ENCODE measurements at regions not wholly inside any gene's neighbourhood (a gene's known extent, or its start where the extent isn't known, plus 50 kb on each side); places are given as distances from the start of the nearest gene placed in this dataset.

- no peak for DNase-seq (ENCODE audit: low spot score)
These were observed 549.2 kb upstream of the MKI67 start for GRCh38 chr10:128675405-128675804.

GRCh38 chr10:128680116-128680515 lies 553.9 kb upstream of the MKI67 start:
- no peak for DNase-seq (ENCODE audit: low spot score)

- DNase-seq (ENCODE audit: low spot score) = no peak
These were observed 558.0 kb upstream of the MKI67 start for GRCh38 chr10:128684215-128684614.

- no peak for DNase-seq (ENCODE audit: low spot score)
These were observed 560.5 kb upstream of the MKI67 start for GRCh38 chr10:128686630-128687278.

GRCh38 chr10:128687408-128687807 lies 561.2 kb upstream of the MKI67 start:
- no peak for DNase-seq (ENCODE audit: low spot score)

- no peak for DNase-seq (ENCODE audit: low spot score)
These were observed 561.8 kb upstream of the MKI67 start for GRCh38 chr10:128687927-128688549.

- no peak for DNase-seq (ENCODE audit: low spot score)
These were observed 563.4 kb upstream of the MKI67 start for GRCh38 chr10:128689667-128690066.

- DNase-seq (ENCODE audit: low spot score) = no peak
These were observed 567.4 kb upstream of the MKI67 start for GRCh38 chr10:128693493-128694131.

- DNase-seq (ENCODE audit: low spot score) = no peak
These were observed 568.1 kb upstream of the MKI67 start for GRCh38 chr10:128694168-128694850.

- no peak for DNase-seq (ENCODE audit: low spot score)
These were observed 568.9 kb upstream of the MKI67 start for GRCh38 chr10:128694851-128695725.

- DNase-seq (ENCODE audit: low spot score) = no peak
These were observed 569.7 kb upstream of the MKI67 start for GRCh38 chr10:128695931-128696330.

- DNase-seq (ENCODE audit: low spot score) = no peak
These were observed 571.2 kb upstream of the MKI67 start for GRCh38 chr10:128697437-128697836.

GRCh38 chr10:128701381-128701780 lies 575.2 kb upstream of the MKI67 start:
- DNase-seq (ENCODE audit: low spot score) = no peak

GRCh38 chr10:128701837-128702236 lies 575.6 kb upstream of the MKI67 start:
- no peak for DNase-seq (ENCODE audit: low spot score)

- DNase-seq (ENCODE audit: low spot score) = no peak
These were observed 578.5 kb upstream of the MKI67 start for GRCh38 chr10:128704716-128705115.

- no peak for DNase-seq (ENCODE audit: low spot score)
These were observed 582.0 kb upstream of the MKI67 start for GRCh38 chr10:128708182-128708581.

- no peak for DNase-seq (ENCODE audit: low spot score)
These were observed 583.5 kb upstream of the MKI67 start for GRCh38 chr10:128709686-128710085.

- DNase-seq (ENCODE audit: low spot score) = no peak
These were observed 584.0 kb upstream of the MKI67 start for GRCh38 chr10:128710098-128710797.

- no peak for DNase-seq (ENCODE audit: low spot score)
These were observed 584.6 kb upstream of the MKI67 start for GRCh38 chr10:128710798-128711183.

GRCh38 chr10:128711806-128712205 lies 585.6 kb upstream of the MKI67 start:
- no peak for DNase-seq (ENCODE audit: low spot score)

- DNase-seq (ENCODE audit: low spot score) = no peak
These were observed 586.6 kb upstream of the MKI67 start for GRCh38 chr10:128712661-128713400.
